GM12878 (cell line): ENCODE measurements at regions not wholly inside any gene's neighbourhood (a gene's known extent, or its start where the extent isn't known, plus 50 kb on each side); places are given as distances from the start of the nearest gene placed in this dataset.

Source experiments
- ATAC-seq: fragments of 200-7000 bp; cut with Tn5 transposase; 3 replicates; pipeline ENCODE4 v1.9.1; 2020; ENCODE audit warnings: mild to moderate bottlenecking, moderate library complexity
- BruUV-seq: library from RNA; stranded (reverse); fragments of 400-500 nt; replicated peaks from 2 replicates; lab custom pipeline; 2021; lab: Mats Ljungman, UMichigan
- CTCF ChIA-PET: fragments of 300-600 bp; sonication (Branson Sonifier 250); formaldehyde crosslinking; extraction: SDS; loops from one replicate; lab custom pipeline; 2021; ENCODE audit warnings: inconsistent platforms; lab: Yijun Ruan, JAX
- POLR2A ChIA-PET: fragments of 350-600 bp; formaldehyde crosslinking; extraction: SDS; loops from one replicate; lab custom pipeline; 2021; ENCODE audit warnings: inconsistent platforms; lab: Charles Lee
- RAD21 ChIA-PET: fragments of 300-600 bp; sonication (Branson Sonifier 250); formaldehyde crosslinking; loops from one replicate; lab custom pipeline; 2023; ENCODE audit warnings: antibody characterized with exemption; ENCODE audit not compliant: unreplicated experiment; lab: Charles Lee
- SMC1A ChIA-PET: fragments of 300-600 bp; sonication (Branson Sonifier 250); formaldehyde crosslinking; loops from one replicate; lab custom pipeline; 2023; ENCODE audit not compliant: unreplicated experiment, uncharacterized antibody; lab: Charles Lee
- DNase-seq: peaks from one replicate; pipeline ENCODE4 v3.0.0-alpha.2; 2011; ENCODE audit warnings: low read depth, low spot score
- FAIRE-seq: peaks from 3 replicates; lab custom pipeline; 2011; peaks lifted over from hg19 to GRCh38; lab: Jason Lieb, UNC
- H2AFZ ChIP-seq: 2 replicates; pipeline ENCODE4 v1.6.0; 2011; ENCODE audit warnings: low read depth, low read length, control low read depth; ENCODE audit not compliant: control insufficient read depth
- H3K27ac ChIP-seq: 2 replicates; pipeline ENCODE4 v1.5.1; 2011; ENCODE audit warnings: control low read depth; ENCODE audit not compliant: control insufficient read depth, insufficient read depth
- H3K27me3 ChIP-seq, 2 experiments: replicated peaks in 1 of 2; 2 replicates each; pipeline versions ENCODE4 v1.6.0 to v1.6.1; 2011; ENCODE audit warnings: low read length in 1 of 2; ENCODE audit not compliant: control insufficient read depth in 2 of 2, insufficient read depth in 2 of 2
- H3K36me3 ChIP-seq, 2 experiments: 2 replicates each; pipeline ENCODE4 v1.5.1; 2011; ENCODE audit warnings: low read length in 1 of 2; ENCODE audit not compliant: control insufficient read depth in 2 of 2, insufficient read depth in 2 of 2
- H3K4me1 ChIP-seq: 2 replicates; pipeline ENCODE4 v1.6.1; 2011; ENCODE audit warnings: mild to moderate bottlenecking, low read length, moderate library complexity, mixed read lengths; ENCODE audit not compliant: control insufficient read depth, insufficient read depth
- H3K4me2 ChIP-seq: 2 replicates; pipeline ENCODE4 v1.6.0; 2011; ENCODE audit warnings: control low read depth; ENCODE audit not compliant: control insufficient read depth, insufficient read depth
- H3K4me3 ChIP-seq: fragments of 200-600 bp; sonication (generic); 2 replicates; pipeline ENCODE4 v1.5.1; 2016
- H3K79me2 ChIP-seq: 2 replicates; pipeline ENCODE4 v1.6.0; 2011; ENCODE audit warnings: low read length; ENCODE audit not compliant: control insufficient read depth, insufficient read depth
- H3K9ac ChIP-seq: 2 replicates; pipeline ENCODE4 v1.8.0; 2011; ENCODE audit warnings: low read length, control low read depth, mixed read lengths; ENCODE audit not compliant: control insufficient read depth, insufficient read depth
- H3K9me3 ChIP-seq: replicated peaks from 3 replicates; pipeline ENCODE4 v1.5.1; 2011; ENCODE audit warnings: mild to moderate bottlenecking, low read length; ENCODE audit not compliant: control insufficient read depth, insufficient read depth
- H4K20me1 ChIP-seq: 2 replicates; pipeline ENCODE4 v1.6.0; 2011; ENCODE audit not compliant: control insufficient read depth, insufficient read depth
- CBX5 ChIP-seq: sonication (generic); IDR thresholded peaks from 2 replicates; pipeline ENCODE4 v1.6.1; 2016; ENCODE audit warnings: low read depth, moderate library complexity, mild to moderate bottlenecking, inconsistent platforms
- CHD4 ChIP-seq: fragments of 200-600 bp; sonication (generic); IDR thresholded peaks from 2 replicates; pipeline ENCODE4 v1.6.1; 2016; ENCODE audit warnings: mild to moderate bottlenecking
- CREM ChIP-seq: IDR thresholded peaks from 2 replicates; pipeline ENCODE4 v1.6.1; 2014; ENCODE audit warnings: antibody characterized with exemption, low read depth
- FOS ChIP-seq: IDR thresholded peaks from 3 replicates; pipeline ENCODE4 v1.6.1; 2011; ENCODE audit warnings: borderline replicate concordance; ENCODE audit not compliant: insufficient read length; ENCODE audit errors: extremely low read depth
- HDGF ChIP-seq: fragments of 450-650 bp; IDR thresholded peaks from 2 replicates; pipeline ENCODE4 v1.6.1; 2016; ENCODE audit warnings: antibody characterized with exemption
- KAT2A ChIP-seq: conservative IDR thresholded peaks from 2 replicates; pipeline ENCODE4 v1.6.1; 2011; ENCODE audit warnings: low read depth, low read length; ENCODE audit not compliant: control insufficient read depth
- MEF2B ChIP-seq: fragments of 450-650 bp; IDR thresholded peaks from 2 replicates; pipeline ENCODE4 v1.6.1; 2018; ENCODE audit warnings: mild to moderate bottlenecking, moderate library complexity; ENCODE audit not compliant: partially characterized antibody, poor library complexity, severe bottlenecking
- POLR2AphosphoS2 ChIP-seq: IDR thresholded peaks from 2 replicates; pipeline ENCODE4 v1.6.1; 2011; ENCODE audit warnings: low read depth, mild to moderate bottlenecking, low read length, improper control_type of control experiment, moderate library complexity
- RBBP5 ChIP-seq: fragments of 200-600 bp; sonication (generic); conservative IDR thresholded peaks from 2 replicates; pipeline ENCODE4 v1.6.1; 2016
- SMARCA5 ChIP-seq: fragments of 450-650 bp; IDR thresholded peaks from 2 replicates; pipeline ENCODE4 v1.6.1; 2017; ENCODE audit warnings: mild to moderate bottlenecking
- ZSCAN29 ChIP-seq: fragments of 450-650 bp; IDR thresholded peaks from 2 replicates; pipeline ENCODE4 v1.6.1; 2017; ENCODE audit warnings: mild to moderate bottlenecking, moderate library complexity
- WGBS: methylation state at CpG from one replicate; pipeline ENCODE4 v1.1.6; 2016; ENCODE audit warnings: low lambda C conversion rate; ENCODE audit not compliant: insufficient replicate concordance, insufficient coverage; ENCODE audit errors: missing lambda C conversion rate; 5-methylcytosine and 5-hydroxymethylcytosine counted together
- in situ Hi-C: fragments of 300-500 bp; cut with MboI; formaldehyde crosslinking; loops from 9 replicates; pipeline ENCODE4 v1.14.3; 2018; ENCODE audit warnings: mixed read lengths
- intact Hi-C: fragments of 100-400 bp; cut with micrococcal nuclease; formaldehyde crosslinking; loops from one replicate; pipeline ENCODE4 v1.14.2; 2022; ENCODE audit not compliant: unreplicated experiment
- TF ChIP-seq, protein P1 (sequence below): fragments of 450-650 bp; IDR thresholded peaks from 2 replicates; pipeline ENCODE4 v1.6.1; 2017; ENCODE audit warnings: borderline replicate concordance
- TF ChIP-seq, protein P2 (sequence below): IDR thresholded peaks from 2 replicates; pipeline ENCODE4 v1.6.1; 2011; ENCODE audit warnings: mild to moderate bottlenecking, low read depth, low read length, moderate library complexity; ENCODE audit not compliant: insufficient replicate concordance
- TF ChIP-seq, protein P3 (sequence below): fragments of 450-650 bp; IDR thresholded peaks from 2 replicates; pipeline ENCODE4 v1.6.1; 2017; ENCODE audit warnings: antibody characterized with exemption, mild to moderate bottlenecking, moderate library complexity
- TF ChIP-seq, protein P4 (sequence below): IDR thresholded peaks from 2 replicates; pipeline ENCODE4 v1.6.1; 2011; ENCODE audit warnings: low read depth, low read length, improper control_type of control experiment, borderline replicate concordance

DNA sequence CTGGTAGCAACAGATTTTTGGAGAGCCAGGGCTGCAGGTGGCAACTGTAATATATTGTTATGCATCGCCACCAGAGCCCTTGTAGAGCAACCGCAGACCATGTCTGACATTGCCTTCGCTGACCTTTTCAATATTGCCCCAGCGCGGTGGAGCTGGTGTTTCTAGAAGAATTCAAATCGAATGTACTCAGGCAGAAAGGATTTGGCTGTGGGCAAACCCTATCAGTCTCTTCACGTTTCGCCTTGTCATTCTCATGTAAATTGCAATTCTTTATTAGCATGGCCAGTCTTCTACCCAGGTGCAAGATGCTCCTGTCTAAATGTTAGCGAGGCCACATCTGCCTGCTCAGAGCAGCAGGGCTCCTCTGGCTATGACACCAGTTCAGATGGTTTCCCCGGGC, 490.2 kb upstream of the AUTS2 start:
- H4K20me1 ChIP-seq = no peaks in the 10 kb centered on the region
- DNase-seq (no peak), FAIRE-seq (no peak)
- no peak overlapping the region for H2AFZ ChIP-seq
- in situ Hi-C loops = no loop called here
- SMC1A ChIA-PET = no interaction called here
- TF ChIP-seq, protein P1, sequence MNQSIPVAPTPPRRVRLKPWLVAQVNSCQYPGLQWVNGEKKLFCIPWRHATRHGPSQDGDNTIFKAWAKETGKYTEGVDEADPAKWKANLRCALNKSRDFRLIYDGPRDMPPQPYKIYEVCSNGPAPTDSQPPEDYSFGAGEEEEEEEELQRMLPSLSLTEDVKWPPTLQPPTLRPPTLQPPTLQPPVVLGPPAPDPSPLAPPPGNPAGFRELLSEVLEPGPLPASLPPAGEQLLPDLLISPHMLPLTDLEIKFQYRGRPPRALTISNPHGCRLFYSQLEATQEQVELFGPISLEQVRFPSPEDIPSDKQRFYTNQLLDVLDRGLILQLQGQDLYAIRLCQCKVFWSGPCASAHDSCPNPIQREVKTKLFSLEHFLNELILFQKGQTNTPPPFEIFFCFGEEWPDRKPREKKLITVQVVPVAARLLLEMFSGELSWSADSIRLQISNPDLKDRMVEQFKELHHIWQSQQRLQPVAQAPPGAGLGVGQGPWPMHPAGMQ = no peak
- TF ChIP-seq KAT2A (no peak), MEF2B (no peak), HDGF (no peak), ZSCAN29 (no peak), SMARCA5 (no peak), FOS (no peak), CBX5 (no peak), CHD4 (no peak), POLR2AphosphoS2 (no peak), RBBP5 (no peak), CREM (no peak)
- TF ChIP-seq, protein P2, sequence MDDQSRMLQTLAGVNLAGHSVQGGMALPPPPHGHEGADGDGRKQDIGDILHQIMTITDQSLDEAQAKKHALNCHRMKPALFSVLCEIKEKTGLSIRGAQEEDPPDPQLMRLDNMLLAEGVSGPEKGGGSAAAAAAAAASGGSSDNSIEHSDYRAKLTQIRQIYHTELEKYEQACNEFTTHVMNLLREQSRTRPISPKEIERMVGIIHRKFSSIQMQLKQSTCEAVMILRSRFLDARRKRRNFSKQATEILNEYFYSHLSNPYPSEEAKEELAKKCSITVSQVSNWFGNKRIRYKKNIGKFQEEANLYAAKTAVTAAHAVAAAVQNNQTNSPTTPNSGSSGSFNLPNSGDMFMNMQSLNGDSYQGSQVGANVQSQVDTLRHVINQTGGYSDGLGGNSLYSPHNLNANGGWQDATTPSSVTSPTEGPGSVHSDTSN = no peak
- TF ChIP-seq, protein P3, sequence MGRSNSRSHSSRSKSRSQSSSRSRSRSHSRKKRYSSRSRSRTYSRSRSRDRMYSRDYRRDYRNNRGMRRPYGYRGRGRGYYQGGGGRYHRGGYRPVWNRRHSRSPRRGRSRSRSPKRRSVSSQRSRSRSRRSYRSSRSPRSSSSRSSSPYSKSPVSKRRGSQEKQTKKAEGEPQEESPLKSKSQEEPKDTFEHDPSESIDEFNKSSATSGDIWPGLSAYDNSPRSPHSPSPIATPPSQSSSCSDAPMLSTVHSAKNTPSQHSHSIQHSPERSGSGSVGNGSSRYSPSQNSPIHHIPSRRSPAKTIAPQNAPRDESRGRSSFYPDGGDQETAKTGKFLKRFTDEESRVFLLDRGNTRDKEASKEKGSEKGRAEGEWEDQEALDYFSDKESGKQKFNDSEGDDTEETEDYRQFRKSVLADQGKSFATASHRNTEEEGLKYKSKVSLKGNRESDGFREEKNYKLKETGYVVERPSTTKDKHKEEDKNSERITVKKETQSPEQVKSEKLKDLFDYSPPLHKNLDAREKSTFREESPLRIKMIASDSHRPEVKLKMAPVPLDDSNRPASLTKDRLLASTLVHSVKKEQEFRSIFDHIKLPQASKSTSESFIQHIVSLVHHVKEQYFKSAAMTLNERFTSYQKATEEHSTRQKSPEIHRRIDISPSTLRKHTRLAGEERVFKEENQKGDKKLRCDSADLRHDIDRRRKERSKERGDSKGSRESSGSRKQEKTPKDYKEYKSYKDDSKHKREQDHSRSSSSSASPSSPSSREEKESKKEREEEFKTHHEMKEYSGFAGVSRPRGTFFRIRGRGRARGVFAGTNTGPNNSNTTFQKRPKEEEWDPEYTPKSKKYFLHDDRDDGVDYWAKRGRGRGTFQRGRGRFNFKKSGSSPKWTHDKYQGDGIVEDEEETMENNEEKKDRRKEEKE = no peak
- TF ChIP-seq, protein P4, sequence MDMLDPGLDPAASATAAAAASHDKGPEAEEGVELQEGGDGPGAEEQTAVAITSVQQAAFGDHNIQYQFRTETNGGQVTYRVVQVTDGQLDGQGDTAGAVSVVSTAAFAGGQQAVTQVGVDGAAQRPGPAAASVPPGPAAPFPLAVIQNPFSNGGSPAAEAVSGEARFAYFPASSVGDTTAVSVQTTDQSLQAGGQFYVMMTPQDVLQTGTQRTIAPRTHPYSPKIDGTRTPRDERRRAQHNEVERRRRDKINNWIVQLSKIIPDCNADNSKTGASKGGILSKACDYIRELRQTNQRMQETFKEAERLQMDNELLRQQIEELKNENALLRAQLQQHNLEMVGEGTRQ = no peak
- TF ChIP-seq, all 136 proteins: peak for 0
- H3K27me3 ChIP-seq = no peaks in the 10 kb centered on the region
- WGBS = 24% methylated on average over 10 of the region's 10 CpGs
- H3K27ac ChIP-seq = no peak overlapping the region
- ChIA-PET CTCF (interaction anchor here (0.7 kb wide), 1 partner anchor 33 kb away, joined by 3 read pairs; no protein-coding TSS in a partner anchor), POLR2A (no interaction called here), RAD21 (interaction anchor here (0.7 kb wide), 1 partner anchor 584 kb away, joined by 3 read pairs; no protein-coding TSS in a partner anchor)
- no peak overlapping the region for H3K4me2 ChIP-seq
- no TSS peak for BruUV-seq
- no peaks in the 10 kb centered on the region for H3K4me1 ChIP-seq
- ATAC-seq = no peak
- H3K36me3 ChIP-seq = no peaks in the 10 kb centered on the region
- H3K4me3 ChIP-seq = no peak overlapping the region
- intact Hi-C loops = no loop called here
- no peaks in the 10 kb centered on the region for H3K79me2 ChIP-seq
- H3K9ac ChIP-seq = no peak overlapping the region
- H3K9me3 ChIP-seq = no peaks in the 10 kb centered on the region; the same call in 2 of the 3 replicates
